ENCODE measurements at regions not wholly inside any gene's neighbourhood (a gene's known extent, or its start where the extent isn't known, plus 50 kb on each side); places are given as distances from the start of the nearest gene placed in this dataset.

DNA sequence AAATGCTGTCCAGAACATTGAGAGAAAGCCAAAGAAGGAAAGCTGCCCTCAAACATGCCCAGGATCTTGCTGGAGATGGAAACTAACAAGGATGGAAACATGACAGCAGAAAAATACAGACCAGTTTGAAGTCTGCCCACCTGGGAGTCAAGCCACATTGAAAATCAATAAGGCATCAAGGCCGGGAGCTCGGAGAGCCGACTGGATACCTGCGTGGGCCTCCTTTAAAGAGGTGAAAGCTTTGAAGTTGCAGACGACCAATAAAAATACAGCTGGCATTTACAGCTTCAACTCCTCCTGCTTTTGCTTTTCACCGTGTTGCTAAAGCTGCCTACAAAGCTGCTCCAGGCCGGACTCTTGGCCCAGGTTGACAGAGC, 279.7 kb downstream of the SRBD1 start:
- TF ChIP-seq CTCF (conservative IDR thresholded peaks at IDR 0.05; ENCODE audit: low read depth, low read length) (no peak), EZH2 (IDR thresholded peaks at IDR 0.05; ENCODE audit: low read length, unreplicated experiment) (no peak), EZH2phosphoT487 (IDR thresholded peaks at IDR 0.05; ENCODE audit: borderline replicate concordance, low read length) (no peak)
